ENCODE measurements at regions not wholly inside any gene's neighbourhood (a gene's known extent, or its start where the extent isn't known, plus 50 kb on each side); places are given as distances from the start of the nearest gene placed in this dataset.
A peak's percentile ranks its signal among the peaks of the same experiment; 100 is the strongest.

DNA sequence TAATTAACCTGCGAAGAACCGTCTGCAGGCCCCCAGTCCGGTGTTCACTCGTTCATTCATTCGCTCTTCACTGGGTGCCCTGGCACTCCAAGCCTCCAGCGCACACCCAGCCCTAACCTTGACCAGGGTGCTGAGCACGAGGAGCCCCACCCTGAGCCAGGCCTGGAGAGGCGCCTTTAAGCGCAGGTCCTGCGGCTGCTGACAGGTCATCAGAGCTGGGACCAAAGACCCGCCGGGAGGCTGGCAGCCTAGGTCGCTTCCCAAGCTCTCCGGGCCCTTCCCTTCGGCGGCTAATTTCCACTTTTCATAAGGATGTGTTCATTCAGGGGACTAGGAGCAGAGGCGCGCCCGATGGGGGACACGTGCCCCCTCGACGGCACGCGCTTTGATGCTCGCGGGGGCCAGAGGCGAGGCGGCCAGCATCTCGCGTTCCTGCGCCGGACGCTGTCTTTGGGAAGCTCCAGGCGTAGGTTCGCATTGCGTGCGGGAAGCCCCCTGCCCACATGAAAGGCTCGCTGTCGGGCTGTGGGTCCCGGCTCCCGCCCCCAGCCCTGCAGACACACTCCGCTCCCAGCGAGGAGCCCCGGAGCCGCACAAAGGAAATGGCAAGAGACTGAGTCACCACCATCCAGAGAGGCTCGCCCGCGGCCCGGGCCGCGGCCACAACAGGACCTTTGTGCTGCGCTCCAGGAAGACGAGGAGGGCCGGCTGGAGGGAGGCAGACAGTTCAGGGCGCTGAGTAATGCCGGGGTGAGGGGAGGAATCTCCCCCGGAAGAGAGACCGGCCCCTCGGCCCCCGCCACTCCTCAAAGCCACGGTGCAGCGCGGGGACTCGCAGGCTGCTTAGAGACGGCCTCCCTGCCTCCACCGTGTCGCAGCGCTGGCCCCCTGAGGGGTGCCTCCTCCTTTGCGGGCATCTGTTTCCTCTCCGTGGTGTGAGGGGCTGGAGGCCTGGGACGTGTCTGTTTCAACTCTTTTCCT is 266.4 kb upstream of the HES1 start:
- Histone ChIP-seq H3K27ac (no peak overlapping the region), H3K4me3 (no peak overlapping the region)
- intact Hi-C loops (cut with DNase I): no loop called here

DNA sequence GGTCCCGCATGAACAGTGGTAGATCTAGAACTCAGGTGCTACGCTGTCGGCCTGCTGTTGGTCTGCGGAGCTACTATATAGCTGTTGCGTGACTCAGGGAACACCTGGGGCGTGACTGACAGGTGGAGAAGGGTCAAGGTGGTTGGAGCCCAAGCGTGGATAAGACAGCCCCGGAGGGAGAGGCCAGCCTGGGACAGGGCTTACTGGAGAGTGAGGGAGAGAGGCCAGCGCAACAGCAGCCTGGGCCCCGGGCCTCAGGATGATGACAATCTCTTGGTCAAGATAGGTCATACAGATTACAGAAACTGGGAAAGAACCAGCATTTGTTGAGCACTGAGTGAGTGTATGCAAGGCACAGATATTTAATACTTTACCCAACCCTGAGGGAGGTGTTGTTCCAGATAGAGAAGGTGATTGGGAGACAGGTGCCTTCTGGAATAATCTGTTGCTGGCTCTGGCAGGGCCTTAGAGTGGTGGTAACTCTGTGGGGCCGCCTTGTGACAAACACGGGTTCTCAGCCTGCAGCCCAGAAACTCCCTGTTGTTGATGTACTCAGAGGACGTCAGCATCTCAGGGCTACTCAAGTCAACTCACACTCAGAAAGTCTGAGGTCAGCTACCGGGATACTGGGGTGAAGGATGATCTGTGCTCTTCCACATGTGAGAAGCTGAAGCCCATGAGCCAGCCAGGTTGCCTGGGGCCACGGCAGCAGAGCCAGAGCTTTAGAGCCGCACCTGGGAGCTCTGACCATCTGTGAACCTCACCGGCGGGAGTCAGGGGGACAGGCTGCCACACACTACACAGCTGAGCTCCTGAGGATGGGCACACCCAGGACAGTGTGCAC is 265.4 kb upstream of the HES1 start:
- no peak overlapping the region for H3K27ac ChIP-seq
- DNase-seq: peak in 1 of 7 donors; percentile 42
- H3K4me1 ChIP-seq (replicated peaks in 1 of 2): no peaks in the 10 kb centered on the region
- H3K4me3 ChIP-seq: no peak overlapping the region
- H3K27me3 ChIP-seq: peaks cover 4% of the 10 kb centered on the region
- H3K36me3 ChIP-seq (replicated peaks in 1 of 2): no peaks in the 10 kb centered on the region
- WGBS, 4 donors: 72 to 81% (median 79%) methylated on average over 12 to 18 of the region's 18 CpGs
- H3K9me3 ChIP-seq (replicated peaks in 1 of 3): no peaks in the 10 kb centered on the region
- intact Hi-C loops (cut with DNase I): no loop called here
- no peak for TF ChIP-seq POLR2A (IDR thresholded peaks at IDR 0.05)
- TF ChIP-seq, protein P1, sequence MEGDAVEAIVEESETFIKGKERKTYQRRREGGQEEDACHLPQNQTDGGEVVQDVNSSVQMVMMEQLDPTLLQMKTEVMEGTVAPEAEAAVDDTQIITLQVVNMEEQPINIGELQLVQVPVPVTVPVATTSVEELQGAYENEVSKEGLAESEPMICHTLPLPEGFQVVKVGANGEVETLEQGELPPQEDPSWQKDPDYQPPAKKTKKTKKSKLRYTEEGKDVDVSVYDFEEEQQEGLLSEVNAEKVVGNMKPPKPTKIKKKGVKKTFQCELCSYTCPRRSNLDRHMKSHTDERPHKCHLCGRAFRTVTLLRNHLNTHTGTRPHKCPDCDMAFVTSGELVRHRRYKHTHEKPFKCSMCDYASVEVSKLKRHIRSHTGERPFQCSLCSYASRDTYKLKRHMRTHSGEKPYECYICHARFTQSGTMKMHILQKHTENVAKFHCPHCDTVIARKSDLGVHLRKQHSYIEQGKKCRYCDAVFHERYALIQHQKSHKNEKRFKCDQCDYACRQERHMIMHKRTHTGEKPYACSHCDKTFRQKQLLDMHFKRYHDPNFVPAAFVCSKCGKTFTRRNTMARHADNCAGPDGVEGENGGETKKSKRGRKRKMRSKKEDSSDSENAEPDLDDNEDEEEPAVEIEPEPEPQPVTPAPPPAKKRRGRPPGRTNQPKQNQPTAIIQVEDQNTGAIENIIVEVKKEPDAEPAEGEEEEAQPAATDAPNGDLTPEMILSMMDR (IDR thresholded peaks at IDR 0.05): no peak

More for the DNA sequence above, 266.4 kb upstream of the HES1 start:
- Histone ChIP-seq H3K36me3 (replicated peaks in 1 of 2) (no peaks in the 10 kb centered on the region), H3K4me1 (replicated peaks in 1 of 2) (no peaks in the 10 kb centered on the region), H3K27me3 (peaks cover 4% of the 10 kb centered on the region), H3K9me3 (replicated peaks in 1 of 3) (no peaks in the 10 kb centered on the region)
- TF ChIP-seq POLR2A (IDR thresholded peaks at IDR 0.05): no peak
- TF ChIP-seq, protein P1 (IDR thresholded peaks at IDR 0.05): no peak
- 52 to 66% (median 57%) methylated on average over 33 to 71 of the region's 71 CpGs for WGBS, 4 donors
- DNase-seq: peak in 5 of 7 donors; percentile 23 to 66 (median 39)

DNA sequence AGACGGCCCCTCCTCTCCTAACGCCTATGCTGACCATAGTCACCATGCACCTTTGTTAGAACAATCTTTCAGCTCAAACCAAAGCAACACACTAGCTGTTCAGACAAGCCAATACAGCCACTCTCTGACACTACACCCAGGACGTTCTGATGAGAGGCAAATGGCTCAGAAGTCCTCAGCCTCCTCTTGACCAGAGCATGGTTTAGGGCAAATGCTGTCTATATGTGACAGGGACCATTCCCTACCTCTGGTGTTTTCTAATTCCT is 264.8 kb upstream of the HES1 start:
- 52 to 75% (median 67%) methylated on average over 1 to 3 of the region's 3 CpGs for WGBS, 4 donors
- no peak for DNase-seq
- no peak overlapping the region for H3K4me3 ChIP-seq
- H3K9me3 ChIP-seq (replicated peaks in 1 of 3): no peaks in the 10 kb centered on the region
- intact Hi-C loops (cut with DNase I): no loop called here
- no peak for TF ChIP-seq POLR2A (IDR thresholded peaks at IDR 0.05)
- TF ChIP-seq, protein P1 (IDR thresholded peaks at IDR 0.05): no peak
- H3K4me1 ChIP-seq (replicated peaks in 1 of 2): no peaks in the 10 kb centered on the region
- peaks cover 4% of the 10 kb centered on the region for H3K27me3 ChIP-seq
- H3K36me3 ChIP-seq (replicated peaks in 1 of 2): no peaks in the 10 kb centered on the region
- H3K27ac ChIP-seq: no peak overlapping the region

GRCh38 chr3:193872265-193872753 is 263.6 kb upstream of the HES1 start:
- Histone ChIP-seq H3K9me3 (replicated peaks in 1 of 3) (no peaks in the 10 kb centered on the region), H3K27ac (no peak overlapping the region), H3K36me3 (replicated peaks in 1 of 2) (no peaks in the 10 kb centered on the region), H3K27me3 (peaks cover 4% of the 10 kb centered on the region), H3K4me1 (replicated peaks in 1 of 2) (no peaks in the 10 kb centered on the region), H3K4me3 (no peak overlapping the region)
- intact Hi-C loops (cut with DNase I): no loop called here
- no peak for TF ChIP-seq POLR2A (IDR thresholded peaks at IDR 0.05)
- TF ChIP-seq, protein P1 (IDR thresholded peaks at IDR 0.05): no peak
- DNase-seq: peak in 3 of 7 donors; percentile 23 to 55 (median 31)
- 32 to 69% (median 49%) methylated on average over 2 of the region's 2 CpGs for WGBS, 4 donors

Data from adrenal gland (tissue), 9 donors.